GM12878 (cell line): ENCODE measurements at regions not wholly inside any gene's neighbourhood (a gene's known extent, or its start where the extent isn't known, plus 50 kb on each side); places are given as distances from the start of the nearest gene placed in this dataset.

Experiments used
- ATAC-seq: fragments of 200-7000 bp; cut with Tn5 transposase; 3 replicates; pipeline ENCODE4 v1.9.1; 2020; ENCODE audit warnings: mild to moderate bottlenecking, moderate library complexity
- BruUV-seq: library from RNA; stranded (reverse); fragments of 400-500 nt; replicated peaks from 2 replicates; lab custom pipeline; 2021; lab: Mats Ljungman, UMichigan
- CTCF ChIA-PET: fragments of 300-600 bp; sonication (Branson Sonifier 250); formaldehyde crosslinking; extraction: SDS; loops from one replicate; lab custom pipeline; 2021; ENCODE audit warnings: inconsistent platforms; lab: Yijun Ruan, JAX
- POLR2A ChIA-PET: fragments of 350-600 bp; formaldehyde crosslinking; extraction: SDS; loops from one replicate; lab custom pipeline; 2021; ENCODE audit warnings: inconsistent platforms; lab: Charles Lee
- RAD21 ChIA-PET: fragments of 300-600 bp; sonication (Branson Sonifier 250); formaldehyde crosslinking; loops from one replicate; lab custom pipeline; 2023; ENCODE audit warnings: antibody characterized with exemption; ENCODE audit not compliant: unreplicated experiment; lab: Charles Lee
- SMC1A ChIA-PET: fragments of 300-600 bp; sonication (Branson Sonifier 250); formaldehyde crosslinking; loops from one replicate; lab custom pipeline; 2023; ENCODE audit not compliant: unreplicated experiment, uncharacterized antibody; lab: Charles Lee
- DNase-seq: peaks from one replicate; pipeline ENCODE4 v3.0.0-alpha.2; 2011; ENCODE audit warnings: low read depth, low spot score
- FAIRE-seq: peaks from 3 replicates; lab custom pipeline; 2011; peaks lifted over from hg19 to GRCh38; lab: Jason Lieb, UNC
- H2AFZ ChIP-seq: 2 replicates; pipeline ENCODE4 v1.6.0; 2011; ENCODE audit warnings: low read depth, low read length, control low read depth; ENCODE audit not compliant: control insufficient read depth
- H3K27ac ChIP-seq: 2 replicates; pipeline ENCODE4 v1.5.1; 2011; ENCODE audit warnings: control low read depth; ENCODE audit not compliant: control insufficient read depth, insufficient read depth
- H3K27me3 ChIP-seq, 2 experiments: replicated peaks in 1 of 2; 2 replicates each; pipeline versions ENCODE4 v1.6.0 to v1.6.1; 2011; ENCODE audit warnings: low read length in 1 of 2; ENCODE audit not compliant: control insufficient read depth in 2 of 2, insufficient read depth in 2 of 2
- H3K36me3 ChIP-seq, 2 experiments: 2 replicates each; pipeline ENCODE4 v1.5.1; 2011; ENCODE audit warnings: low read length in 1 of 2; ENCODE audit not compliant: control insufficient read depth in 2 of 2, insufficient read depth in 2 of 2
- H3K4me1 ChIP-seq: 2 replicates; pipeline ENCODE4 v1.6.1; 2011; ENCODE audit warnings: mild to moderate bottlenecking, low read length, moderate library complexity, mixed read lengths; ENCODE audit not compliant: control insufficient read depth, insufficient read depth
- H3K4me2 ChIP-seq: 2 replicates; pipeline ENCODE4 v1.6.0; 2011; ENCODE audit warnings: control low read depth; ENCODE audit not compliant: control insufficient read depth, insufficient read depth
- H3K4me3 ChIP-seq: fragments of 200-600 bp; sonication (generic); 2 replicates; pipeline ENCODE4 v1.5.1; 2016
- H3K79me2 ChIP-seq: 2 replicates; pipeline ENCODE4 v1.6.0; 2011; ENCODE audit warnings: low read length; ENCODE audit not compliant: control insufficient read depth, insufficient read depth
- H3K9ac ChIP-seq: 2 replicates; pipeline ENCODE4 v1.8.0; 2011; ENCODE audit warnings: low read length, control low read depth, mixed read lengths; ENCODE audit not compliant: control insufficient read depth, insufficient read depth
- H3K9me3 ChIP-seq: replicated peaks from 3 replicates; pipeline ENCODE4 v1.5.1; 2011; ENCODE audit warnings: mild to moderate bottlenecking, low read length; ENCODE audit not compliant: control insufficient read depth, insufficient read depth
- H4K20me1 ChIP-seq: 2 replicates; pipeline ENCODE4 v1.6.0; 2011; ENCODE audit not compliant: control insufficient read depth, insufficient read depth
- BACH1 ChIP-seq: fragments of 450-650 bp; IDR thresholded peaks from 2 replicates; pipeline ENCODE4 v1.6.1; 2017; ENCODE audit warnings: mild to moderate bottlenecking, borderline replicate concordance
- CUX1 ChIP-seq: IDR thresholded peaks from 2 replicates; pipeline ENCODE4 v1.6.1; 2012; ENCODE audit warnings: improper control_type of control experiment, low read depth, low read length; ENCODE audit not compliant: insufficient replicate concordance
- MEF2B ChIP-seq: fragments of 450-650 bp; IDR thresholded peaks from 2 replicates; pipeline ENCODE4 v1.6.1; 2018; ENCODE audit warnings: mild to moderate bottlenecking, moderate library complexity; ENCODE audit not compliant: partially characterized antibody, poor library complexity, severe bottlenecking
- MYB ChIP-seq: fragments of 150-350 bp; IDR thresholded peaks from 2 replicates; pipeline ENCODE4 v1.6.1; 2014; ENCODE audit warnings: mild to moderate bottlenecking, low read depth, low read length, borderline replicate concordance
- NFYA ChIP-seq: IDR thresholded peaks from 2 replicates; pipeline ENCODE4 v1.6.1; 2011; ENCODE audit warnings: low read depth, mild to moderate bottlenecking, low read length, improper control_type of control experiment, borderline replicate concordance
- NFYB ChIP-seq: IDR thresholded peaks from 2 replicates; pipeline ENCODE4 v1.6.1; 2011; ENCODE audit warnings: low read depth, mild to moderate bottlenecking, low read length, improper control_type of control experiment, moderate library complexity; ENCODE audit not compliant: insufficient read depth
- PML ChIP-seq: IDR thresholded peaks from 2 replicates; pipeline ENCODE4 v1.6.1; 2012; ENCODE audit warnings: low read length, inconsistent platforms
- RCOR1 ChIP-seq: conservative IDR thresholded peaks from 2 replicates; pipeline ENCODE4 v1.6.1; 2012; ENCODE audit warnings: low read depth, low read length, improper control_type of control experiment
- RELB ChIP-seq: fragments of 450-650 bp; IDR thresholded peaks from 2 replicates; pipeline ENCODE4 v1.6.1; 2017; ENCODE audit warnings: low read depth, mild to moderate bottlenecking, moderate library complexity
- SMC3 ChIP-seq: IDR thresholded peaks from 2 replicates; pipeline ENCODE4 v1.6.1; 2011; ENCODE audit warnings: low read length, improper control_type of control experiment, borderline replicate concordance
- SRF ChIP-seq, 2 experiments: IDR thresholded peaks; 2 replicates each; pipeline ENCODE4 v1.6.1; 2011; ENCODE audit warnings: low read depth in 2 of 2, low read length in 2 of 2, mild to moderate bottlenecking in 1 of 2, moderate library complexity in 1 of 2
- STAT3 ChIP-seq: IDR thresholded peaks from 2 replicates; pipeline ENCODE4 v1.6.1; 2011; ENCODE audit warnings: low read depth, low read length, improper control_type of control experiment
- WRNIP1 ChIP-seq: IDR thresholded peaks from 2 replicates; pipeline ENCODE4 v1.6.1; 2011; ENCODE audit warnings: low read depth, low read length, improper control_type of control experiment, borderline replicate concordance
- WGBS: methylation state at CpG from one replicate; pipeline ENCODE4 v1.1.6; 2016; ENCODE audit warnings: low lambda C conversion rate; ENCODE audit not compliant: insufficient replicate concordance, insufficient coverage; ENCODE audit errors: missing lambda C conversion rate; 5-methylcytosine and 5-hydroxymethylcytosine counted together
- in situ Hi-C: fragments of 300-500 bp; cut with MboI; formaldehyde crosslinking; loops from 9 replicates; pipeline ENCODE4 v1.14.3; 2018; ENCODE audit warnings: mixed read lengths
- intact Hi-C: fragments of 100-400 bp; cut with micrococcal nuclease; formaldehyde crosslinking; loops from one replicate; pipeline ENCODE4 v1.14.2; 2022; ENCODE audit not compliant: unreplicated experiment

- no peak for DNase-seq
- 2% methylated on average over 2 of the region's 2 CpGs for WGBS
- no peak for ATAC-seq
- no TSS peak for BruUV-seq
- POLR2A ChIA-PET: no interaction called here
- RAD21 ChIA-PET: interaction anchor here (0.6 kb wide), 1 partner anchor 224 kb away, joined by 3 read pairs; no protein-coding TSS in a partner anchor
- TF ChIP-seq NFYA: no peak
- no peak for TF ChIP-seq RCOR1
- TF ChIP-seq PML: no peak
- TF ChIP-seq NFYB: no peak
- no peak for TF ChIP-seq WRNIP1
- no peak for TF ChIP-seq SMC3
- TF ChIP-seq SRF (IDR thresholded peaks at IDR 0.05; ENCODE audit: low read depth in 2 of 2, low read length in 2 of 2): no peak
- no peak for TF ChIP-seq BACH1
- TF ChIP-seq STAT3: no peak
- no peak for TF ChIP-seq MYB
- no peak for TF ChIP-seq RELB
- TF ChIP-seq MEF2B: no peak
- TF ChIP-seq CUX1: no peak
- no peaks in the 10 kb centered on the region for H3K4me1 ChIP-seq
- FAIRE-seq: no peak
- SMC1A ChIA-PET: no interaction called here
- no peak overlapping the region for H3K4me2 ChIP-seq
- no peaks in the 10 kb centered on the region for H3K79me2 ChIP-seq
- H4K20me1 ChIP-seq: no peaks in the 10 kb centered on the region
- no peak overlapping the region for H3K9ac ChIP-seq
- no peaks in the 10 kb centered on the region for H3K27me3 ChIP-seq
- H3K36me3 ChIP-seq: no peaks in the 10 kb centered on the region
- CTCF ChIA-PET: no interaction called here
- in situ Hi-C loops: no loop called here
- H3K27ac ChIP-seq: no peak overlapping the region
- H3K4me3 ChIP-seq: no peak overlapping the region
- H2AFZ ChIP-seq: no peak overlapping the region
- H3K9me3 ChIP-seq: no peaks in the 10 kb centered on the region
- intact Hi-C loops: no loop called here
Measured at GRCh38 chr2:145980318-145980717, 1460.4 kb upstream of the ZEB2 start.
